Peyer's patch (tissue), 4 donors: ENCODE measurements at regions not wholly inside any gene's neighbourhood (a gene's known extent, or its start where the extent isn't known, plus 50 kb on each side); places are given as distances from the start of the nearest gene placed in this dataset.
A peak's percentile ranks its signal among the peaks of the same experiment; 100 is the strongest.

Source experiments
- DNase-seq, 3 donors: peaks; one replicate each; pipeline ENCODE4 v3.0.0-alpha.2; 2017 to 2019
- H3K27ac ChIP-seq, 4 donors: fragments of 200-600 bp; sonication (generic); one replicate each; pipeline ENCODE4 v1.5.1; 2016 to 2019
- H3K27me3 ChIP-seq, 2 donors: fragments of 200-600 bp; sonication (generic); one replicate each; pipeline ENCODE4 v1.5.1; 2019
- H3K36me3 ChIP-seq, 3 donors: fragments of 200-600 bp; sonication (generic); one replicate each; pipeline ENCODE4 v1.5.1; 2016 to 2019
- H3K4me1 ChIP-seq, 4 donors: fragments of 200-600 bp; sonication (generic); one replicate each; pipeline ENCODE4 v1.5.1; 2016 to 2019
- H3K4me3 ChIP-seq, 4 donors: fragments of 200-600 bp; sonication (generic); 1 replicate in 3 of 4; 2 replicates in 1 of 4; pipeline ENCODE4 v1.5.1; 2016 to 2019; ENCODE audit warnings: mild to moderate bottlenecking in 1 of 4
- H3K9me3 ChIP-seq, 4 donors: fragments of 200-600 bp; sonication (generic); one replicate each; pipeline ENCODE4 v1.5.1; 2016 to 2019; ENCODE audit warnings: mild to moderate bottlenecking in 1 of 4
- CTCF ChIP-seq, 6 experiments: fragments of 450-650 bp in 4 of 6; fragments of 200-600 bp in 2 of 6; sonication (generic) in 1 of 6; IDR thresholded peaks; one replicate each; pipeline ENCODE4 v1.5.1; 2017 to 2019; ENCODE audit warnings: antibody characterized with exemption in 6 of 6, mild to moderate bottlenecking in 3 of 6, moderate library complexity in 1 of 6
- POLR2A ChIP-seq, 2 donors: fragments of 450-650 bp; IDR thresholded peaks; one replicate each; pipeline ENCODE4 v1.5.1; 2017; ENCODE audit warnings: antibody characterized with exemption in 2 of 2, mild to moderate bottlenecking in 2 of 2, moderate library complexity in 2 of 2

GRCh38 chr7:46776790-46777189, 805.1 kb downstream of the TNS3 start:
- TF ChIP-seq CTCF (IDR thresholded peaks at IDR 0.05): peak in 1 of 6 experiments; percentile 14
- no peak for TF ChIP-seq POLR2A (IDR thresholded peaks at IDR 0.05)
- no peak for DNase-seq

DNA sequence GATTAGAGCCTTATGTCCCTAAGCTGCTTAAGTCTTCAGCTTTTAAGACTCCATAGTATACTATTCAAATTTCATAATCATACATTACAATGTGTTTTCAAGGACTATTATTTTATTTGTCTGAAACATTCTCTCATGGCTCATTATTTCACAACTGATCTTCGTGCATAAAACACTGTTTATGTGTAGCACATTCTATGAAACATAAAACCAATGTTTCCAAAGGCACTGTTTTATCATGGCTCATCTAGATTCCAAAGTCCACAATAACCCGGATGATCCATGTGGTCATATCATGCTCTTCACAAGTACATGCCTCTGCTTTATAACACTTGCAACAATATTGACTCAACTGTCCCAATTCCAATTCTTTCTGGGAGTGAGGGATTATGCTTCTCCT, 806.1 kb downstream of the TNS3 start:
- H3K4me1 ChIP-seq: no peaks in the 10 kb centered on the region
- TF ChIP-seq POLR2A (IDR thresholded peaks at IDR 0.05): no peak
- TF ChIP-seq CTCF (IDR thresholded peaks at IDR 0.05): no peak

More at GRCh38 chr7:46776790-46777189, 805.1 kb downstream of the TNS3 start:
- no peak overlapping the region for H3K4me3 ChIP-seq
- H3K4me1 ChIP-seq: no peaks in the 10 kb centered on the region
- no peaks in the 10 kb centered on the region for H3K9me3 ChIP-seq
- H3K27me3 ChIP-seq: no peaks in the 10 kb centered on the region
- H3K36me3 ChIP-seq: no peaks in the 10 kb centered on the region
- H3K27ac ChIP-seq: no peak overlapping the region

DNA sequence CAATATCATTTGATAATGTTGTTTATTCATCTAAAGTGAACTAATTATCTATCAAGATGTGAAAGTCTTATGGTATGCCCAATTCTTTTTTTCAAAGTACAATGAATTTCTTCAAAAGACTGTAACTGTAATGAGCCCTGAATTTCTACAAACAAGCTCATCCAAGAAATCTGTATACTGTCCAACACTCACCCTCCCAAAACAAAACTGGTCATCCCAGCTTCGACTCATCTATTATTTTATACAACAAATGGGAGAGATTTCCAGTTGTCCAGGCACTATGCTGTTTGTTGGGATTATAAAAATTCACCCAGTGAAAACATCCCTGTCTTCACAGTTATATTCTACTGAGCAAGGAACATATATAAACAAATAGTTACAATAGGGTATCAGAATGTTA, 806.9 kb downstream of the TNS3 start:
- Histone ChIP-seq H3K9me3 (no peaks in the 10 kb centered on the region), H3K36me3 (no peaks in the 10 kb centered on the region), H3K4me3 (no peak overlapping the region), H3K4me1 (no peaks in the 10 kb centered on the region), H3K27ac (no peak overlapping the region), H3K27me3 (no peaks in the 10 kb centered on the region)
- DNase-seq: no peak
- TF ChIP-seq CTCF (IDR thresholded peaks at IDR 0.05) (no peak), POLR2A (IDR thresholded peaks at IDR 0.05) (no peak)

More for the DNA sequence above, 806.1 kb downstream of the TNS3 start:
- Histone ChIP-seq H3K4me3 (no peak overlapping the region), H3K27ac (no peak overlapping the region), H3K9me3 (no peaks in the 10 kb centered on the region), H3K36me3 (no peaks in the 10 kb centered on the region), H3K27me3 (no peaks in the 10 kb centered on the region)
- DNase-seq: no peak

- no peaks in the 10 kb centered on the region for H3K27me3 ChIP-seq
- H3K27ac ChIP-seq: no peak overlapping the region
- TF ChIP-seq CTCF (IDR thresholded peaks at IDR 0.05): no peak
- no peak for TF ChIP-seq POLR2A (IDR thresholded peaks at IDR 0.05)
Observed at GRCh38 chr7:46774515-46774914, 807.4 kb downstream of the TNS3 start.

GRCh38 chr7:46772776-46773175, 809.1 kb downstream of the TNS3 start:
- TF ChIP-seq CTCF (IDR thresholded peaks at IDR 0.05): no peak
- no peak for TF ChIP-seq POLR2A (IDR thresholded peaks at IDR 0.05)
- H3K36me3 ChIP-seq: no peaks in the 10 kb centered on the region
- H3K9me3 ChIP-seq: peaks cover 0 to 5% (median 0%) of the 10 kb centered on the region in 4 donors
- H3K27ac ChIP-seq: peak overlapping the region in 1 of 4 donors; percentile 13
- H3K4me3 ChIP-seq: no peak overlapping the region
- H3K27me3 ChIP-seq: no peaks in the 10 kb centered on the region
- no peaks in the 10 kb centered on the region for H3K4me1 ChIP-seq
- DNase-seq: no peak

More at GRCh38 chr7:46774515-46774914, 807.4 kb downstream of the TNS3 start:
- Histone ChIP-seq H3K9me3 (no peaks in the 10 kb centered on the region), H3K4me1 (no peaks in the 10 kb centered on the region), H3K36me3 (no peaks in the 10 kb centered on the region), H3K4me3 (no peak overlapping the region)
- no peak for DNase-seq

GRCh38 chr7:46767071-46767470, 814.8 kb downstream of the TNS3 start:
- no peak overlapping the region for H3K4me3 ChIP-seq
- H3K36me3 ChIP-seq: no peaks in the 10 kb centered on the region
- H3K9me3 ChIP-seq: peaks cover 0 to 5% (median 0%) of the 10 kb centered on the region in 4 donors
- TF ChIP-seq CTCF (IDR thresholded peaks at IDR 0.05) (no peak), POLR2A (IDR thresholded peaks at IDR 0.05) (no peak)
- H3K27me3 ChIP-seq: no peaks in the 10 kb centered on the region
- no peak for DNase-seq
- H3K4me1 ChIP-seq: no peaks in the 10 kb centered on the region
- H3K27ac ChIP-seq: no peak overlapping the region
